RWPE1 (cell line): ENCODE measurements at regions not wholly inside any gene's neighbourhood (a gene's known extent, or its start where the extent isn't known, plus 50 kb on each side); places are given as distances from the start of the nearest gene placed in this dataset.

Source experiments
- CTCF ChIA-PET: fragments of 350-600 bp; sonication (Branson Sonifier 250); formaldehyde crosslinking; extraction: SDS; loops from one replicate; lab custom pipeline; 2021; lab: Yijun Ruan, JAX
- POLR2A ChIA-PET: fragments of 400-600 bp; formaldehyde crosslinking; extraction: SDS; loops from one replicate; lab custom pipeline; 2020; ENCODE audit warnings: antibody characterized with exemption; ENCODE audit not compliant: low non-redundant PET; lab: Yijun Ruan, JAX
- DNase-seq: peaks from one replicate; pipeline ENCODE4 v3.0.0; 2012; ENCODE audit warnings: low spot score
- H3K27ac ChIP-seq: fragments of 450-650 bp; 2 replicates; pipeline ENCODE4 v1.5.1; 2017
- TF ChIP-seq, protein P1 (sequence below): fragments of 450-650 bp; conservative IDR thresholded peaks from 2 replicates; pipeline ENCODE4 v1.5.1; 2017; ENCODE audit warnings: low read depth, mild to moderate bottlenecking

DNA sequence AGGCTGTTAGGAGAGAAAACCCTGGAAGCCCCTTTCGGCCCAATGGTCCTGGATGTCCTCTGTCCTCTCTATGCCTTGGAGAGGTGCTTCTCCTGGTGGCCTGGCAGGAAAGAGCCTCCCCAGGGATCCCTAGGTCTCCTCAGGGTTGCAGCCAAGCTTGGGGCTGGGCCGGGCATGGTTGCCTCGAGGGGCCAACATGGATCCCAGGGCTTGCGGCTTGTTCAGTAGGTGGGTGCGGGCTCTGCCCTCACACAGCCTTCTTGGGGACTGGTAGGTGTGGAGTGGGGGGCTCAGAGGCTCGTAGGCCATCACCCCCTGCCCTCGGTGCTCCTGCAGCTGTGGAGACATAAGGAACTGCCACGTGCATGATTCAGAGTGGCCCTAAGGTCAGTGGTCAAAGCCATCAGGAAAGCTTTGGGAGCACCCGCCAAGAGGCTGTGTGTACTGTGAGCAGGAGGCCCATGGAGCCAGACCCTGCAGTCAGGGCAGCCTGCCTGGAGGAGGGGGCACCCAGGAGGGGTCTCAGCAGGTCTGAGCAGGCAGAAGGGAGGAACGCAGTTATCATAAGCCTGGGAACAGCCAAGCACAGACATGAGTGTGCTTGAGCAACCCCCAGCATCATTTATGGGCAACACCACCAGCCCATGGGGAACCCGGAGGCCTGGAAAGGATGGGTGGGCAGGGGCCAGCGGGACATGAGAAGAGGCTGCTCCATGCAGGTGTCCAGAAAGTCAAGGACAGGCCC, 231.0 kb downstream of the GLI2 start:
- ChIA-PET POLR2A (no interaction called here), CTCF (no interaction called here)
- TF ChIP-seq, protein P1, sequence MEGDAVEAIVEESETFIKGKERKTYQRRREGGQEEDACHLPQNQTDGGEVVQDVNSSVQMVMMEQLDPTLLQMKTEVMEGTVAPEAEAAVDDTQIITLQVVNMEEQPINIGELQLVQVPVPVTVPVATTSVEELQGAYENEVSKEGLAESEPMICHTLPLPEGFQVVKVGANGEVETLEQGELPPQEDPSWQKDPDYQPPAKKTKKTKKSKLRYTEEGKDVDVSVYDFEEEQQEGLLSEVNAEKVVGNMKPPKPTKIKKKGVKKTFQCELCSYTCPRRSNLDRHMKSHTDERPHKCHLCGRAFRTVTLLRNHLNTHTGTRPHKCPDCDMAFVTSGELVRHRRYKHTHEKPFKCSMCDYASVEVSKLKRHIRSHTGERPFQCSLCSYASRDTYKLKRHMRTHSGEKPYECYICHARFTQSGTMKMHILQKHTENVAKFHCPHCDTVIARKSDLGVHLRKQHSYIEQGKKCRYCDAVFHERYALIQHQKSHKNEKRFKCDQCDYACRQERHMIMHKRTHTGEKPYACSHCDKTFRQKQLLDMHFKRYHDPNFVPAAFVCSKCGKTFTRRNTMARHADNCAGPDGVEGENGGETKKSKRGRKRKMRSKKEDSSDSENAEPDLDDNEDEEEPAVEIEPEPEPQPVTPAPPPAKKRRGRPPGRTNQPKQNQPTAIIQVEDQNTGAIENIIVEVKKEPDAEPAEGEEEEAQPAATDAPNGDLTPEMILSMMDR: no peak
- no peak for DNase-seq
- no peak overlapping the region for H3K27ac ChIP-seq

DNA sequence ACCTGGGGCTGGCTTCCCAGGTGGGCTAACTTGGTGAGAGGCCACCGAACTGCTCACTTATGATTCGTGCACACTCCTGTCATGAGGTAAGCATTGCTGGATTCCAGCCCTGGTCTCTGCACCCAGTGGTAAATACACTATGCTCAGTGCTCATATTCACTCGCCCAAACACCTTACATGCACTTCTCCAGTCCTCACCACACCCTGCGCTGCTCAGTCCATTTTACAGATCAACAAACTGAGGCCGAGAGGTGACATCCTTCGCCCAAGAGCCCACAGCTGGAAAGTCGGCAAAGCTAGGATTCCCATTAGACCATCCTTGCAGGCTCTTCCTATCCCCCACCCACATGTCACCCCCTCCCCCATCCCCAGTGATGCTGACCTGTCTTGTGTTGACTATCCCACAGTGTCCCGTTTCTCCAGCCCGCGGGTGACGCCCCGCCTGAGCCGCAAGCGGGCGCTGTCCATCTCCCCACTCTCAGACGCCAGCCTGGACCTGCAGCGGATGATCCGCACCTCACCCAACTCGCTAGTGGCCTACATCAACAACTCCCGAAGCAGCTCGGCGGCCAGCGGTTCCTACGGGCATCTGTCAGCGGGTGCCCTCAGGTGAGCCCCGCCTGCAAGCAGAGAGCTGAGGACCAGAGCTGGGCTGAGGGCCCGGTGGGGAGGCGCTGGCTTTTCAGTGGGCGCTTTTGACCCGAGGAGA, 232.8 kb downstream of the GLI2 start:
- no peak overlapping the region for H3K27ac ChIP-seq
- no peak for DNase-seq
- CTCF ChIA-PET: interaction anchor here (0.6 kb wide), 1 partner anchor 275 kb away, joined by 3 read pairs; no protein-coding TSS in a partner anchor
- POLR2A ChIA-PET: no interaction called here
- TF ChIP-seq, protein P1: no peak

DNA sequence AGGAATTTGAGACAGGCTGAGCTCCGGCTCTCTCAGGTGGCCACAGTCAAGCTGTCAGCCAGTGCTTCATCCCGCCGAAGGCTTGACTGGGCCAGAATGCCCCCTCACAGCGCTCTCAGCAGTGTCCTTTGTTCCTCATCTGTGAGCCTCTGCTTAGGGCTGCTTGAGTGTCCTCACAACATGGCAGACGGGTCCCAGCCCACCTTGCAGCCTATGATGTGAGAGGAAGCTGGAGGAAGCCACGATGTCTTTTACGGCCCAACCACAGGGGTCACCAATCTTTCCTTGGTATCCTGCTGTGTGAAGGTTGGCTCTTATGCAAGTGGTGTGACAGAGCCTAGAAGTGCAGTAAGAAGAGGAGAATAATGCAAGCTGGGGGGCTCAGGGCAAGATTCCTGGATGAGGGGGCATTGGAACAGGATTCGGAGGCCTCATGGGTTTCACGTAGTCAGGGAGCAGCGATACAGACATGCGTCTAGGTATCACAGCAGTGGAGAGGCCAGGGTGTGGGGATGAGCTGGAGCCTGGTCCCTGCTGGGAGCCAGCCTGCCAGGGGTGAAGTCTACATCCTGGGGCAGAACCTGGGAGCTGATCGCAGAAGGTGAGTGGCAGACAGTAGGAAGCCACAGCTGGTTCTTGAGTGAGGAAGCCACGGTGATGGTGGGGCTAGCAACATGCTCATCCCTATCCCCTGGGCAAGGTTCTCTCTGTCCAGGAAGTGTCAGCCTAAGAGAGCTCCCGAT, 234.1 kb downstream of the GLI2 start:
- DNase-seq: no peak
- CTCF ChIA-PET: interaction anchor here (0.6 kb wide), 2 partner anchors 8 to 363 kb away, joined by 3 to 4 read pairs; no protein-coding TSS in a partner anchor
- POLR2A ChIA-PET: no interaction called here
- TF ChIP-seq, protein P1: no peak
- H3K27ac ChIP-seq: no peak overlapping the region

DNA sequence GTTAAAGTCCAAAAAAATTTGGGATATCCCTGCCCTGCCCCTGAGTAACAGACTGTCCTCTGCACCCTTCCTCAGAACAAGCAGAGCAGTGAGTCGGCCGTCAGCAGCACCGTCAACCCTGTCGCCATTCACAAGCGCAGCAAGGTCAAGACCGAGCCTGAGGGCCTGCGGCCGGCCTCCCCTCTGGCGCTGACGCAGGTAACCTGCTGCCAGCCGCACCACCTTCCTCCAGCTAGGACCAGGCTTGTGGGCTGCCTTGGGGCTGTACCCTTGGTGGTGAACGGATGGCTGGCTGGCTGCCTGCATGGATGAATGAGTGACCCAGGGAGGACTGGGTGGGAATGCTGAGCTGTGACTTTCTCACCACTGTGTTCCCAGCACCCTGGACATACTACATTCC, 236.2 kb downstream of the GLI2 start:
- TF ChIP-seq, protein P1: no peak
- ChIA-PET POLR2A (no interaction called here), CTCF (no interaction called here)
- DNase-seq: no peak
- H3K27ac ChIP-seq: no peak overlapping the region

DNA sequence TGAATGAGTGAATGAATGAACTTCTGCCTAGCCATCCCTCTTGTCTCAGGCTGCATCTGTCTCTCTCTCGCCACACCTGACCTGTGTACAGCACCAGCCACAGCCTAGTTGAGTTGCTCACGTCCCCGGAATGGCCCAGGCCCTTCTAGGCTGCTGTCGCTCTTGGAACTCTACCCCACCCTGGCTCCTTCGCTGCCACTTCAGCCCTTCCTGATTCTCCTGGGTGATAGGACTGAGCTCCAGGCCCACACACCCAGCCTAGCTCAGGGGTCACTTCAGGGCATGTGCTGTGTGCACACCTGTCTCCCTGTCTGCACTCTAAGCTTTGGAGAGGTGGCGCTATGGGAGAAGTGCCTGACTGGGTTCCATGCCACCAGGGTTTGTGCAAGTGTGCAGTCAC, 236.6 kb downstream of the GLI2 start:
- POLR2A ChIA-PET: no interaction called here
- CTCF ChIA-PET: no interaction called here
- H3K27ac ChIP-seq: no peak overlapping the region
- DNase-seq: no peak
- TF ChIP-seq, protein P1: no peak

DNA sequence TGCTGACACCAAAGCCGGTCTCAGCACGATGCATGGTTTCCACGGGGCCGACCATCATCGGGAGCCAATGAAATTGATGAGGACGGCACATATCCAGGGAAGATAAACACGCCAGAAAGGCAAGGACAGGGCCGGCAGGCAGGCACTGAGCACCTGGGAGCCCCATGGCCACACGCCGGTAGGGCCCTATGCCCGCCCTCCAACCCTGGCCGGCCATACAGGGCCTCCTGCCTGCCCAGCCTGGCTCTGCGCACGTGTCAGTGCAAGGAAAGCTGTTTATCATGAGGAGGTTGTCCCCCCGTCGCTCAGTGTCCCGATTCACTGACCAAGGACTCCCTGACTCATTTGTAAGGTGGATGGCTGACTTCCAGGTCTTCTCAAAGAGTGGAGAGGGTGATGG, 237.5 kb downstream of the GLI2 start:
- H3K27ac ChIP-seq: no peak overlapping the region
- CTCF ChIA-PET: interaction anchor here (0.7 to 1.0 kb wide), 2 partner anchors 11 to 165 kb away, joined by 3 to 5 read pairs; no protein-coding TSS in a partner anchor
- DNase-seq: no peak
- POLR2A ChIA-PET: no interaction called here
- TF ChIP-seq, protein P1: no peak
